Stimulated activated naive CD8-positive, alpha-beta T cell treated with anti-CD3 and anti-CD28 coated beads, Interleukin-15, amount 100 ng/mL, for 72 hours (primary cell): ENCODE measurements at regions not wholly inside any gene's neighbourhood (a gene's known extent, or its start where the extent isn't known, plus 50 kb on each side); places are given as distances from the start of the nearest gene placed in this dataset.
A peak's percentile ranks its signal among the peaks of the same experiment; 100 is the strongest.

Experiments used
- ATAC-seq: fragments of 150-1000 bp; cut with Tn5 transposase; 2 replicates; pipeline ENCODE4 v1.10.0; 2021; ENCODE audit warnings: mild to moderate bottlenecking, moderate library complexity
- DNase-seq, 2 donors: peaks; one replicate each; pipeline ENCODE4 v3.0.0; 2021 to 2022
- H3K27ac Mint-ChIP-seq, 2 donors: one replicate each; pipeline ENCODE4 v1.8.0; 2022; ENCODE audit warnings: mild to moderate bottlenecking in 2 of 2, mixed read lengths in 2 of 2, moderate library complexity in 2 of 2
- H3K27me3 Mint-ChIP-seq: one replicate; pipeline ENCODE4 v1.8.0; 2022; ENCODE audit warnings: mixed read lengths
- H3K4me1 Mint-ChIP-seq: one replicate; pipeline ENCODE4 v1.8.0; 2022; ENCODE audit warnings: mild to moderate bottlenecking, mixed read lengths
- H3K4me3 Mint-ChIP-seq, 2 donors: one replicate each; pipeline ENCODE4 v1.8.0; 2022; ENCODE audit warnings: mild to moderate bottlenecking in 2 of 2, mixed read lengths in 2 of 2, moderate library complexity in 1 of 2
- H3K9me3 Mint-ChIP-seq, 2 donors: one replicate each; pipeline ENCODE4 v1.8.0; 2022; ENCODE audit warnings: mixed read lengths in 2 of 2

GRCh38 chr5:125390326-125390725 is 643.9 kb upstream of the ZNF608 start:
- ATAC-seq: no peak
- H3K27ac Mint-ChIP-seq: no peak overlapping the region
- no peaks in the 10 kb centered on the region for H3K27me3 Mint-ChIP-seq
- no peak overlapping the region for H3K4me3 Mint-ChIP-seq
- no peaks in the 10 kb centered on the region for H3K4me1 Mint-ChIP-seq
- no peak for DNase-seq
- H3K9me3 Mint-ChIP-seq: peaks cover 7 to 15% of the 10 kb centered on the region in 2 donors

GRCh38 chr5:125393221-125393815 is 646.9 kb upstream of the ZNF608 start:
- H3K27ac Mint-ChIP-seq: no peak overlapping the region
- H3K9me3 Mint-ChIP-seq: peaks cover 7 to 15% of the 10 kb centered on the region in 2 donors
- H3K4me1 Mint-ChIP-seq: no peaks in the 10 kb centered on the region
- ATAC-seq (no peak), DNase-seq (no peak)
- no peaks in the 10 kb centered on the region for H3K27me3 Mint-ChIP-seq
- H3K4me3 Mint-ChIP-seq: no peak overlapping the region

GRCh38 chr5:125394661-125395280 is 648.3 kb upstream of the ZNF608 start:
- no peak for DNase-seq
- no peaks in the 10 kb centered on the region for H3K4me1 Mint-ChIP-seq
- peaks cover 7 to 15% of the 10 kb centered on the region in 2 donors for H3K9me3 Mint-ChIP-seq
- ATAC-seq: no peak
- H3K27me3 Mint-ChIP-seq: no peaks in the 10 kb centered on the region
- no peak overlapping the region for H3K4me3 Mint-ChIP-seq
- no peak overlapping the region for H3K27ac Mint-ChIP-seq

- no peak for ATAC-seq
- DNase-seq: no peak
- peaks cover 7 to 15% of the 10 kb centered on the region in 2 donors for H3K9me3 Mint-ChIP-seq
- H3K27ac Mint-ChIP-seq: no peak overlapping the region
- H3K4me1 Mint-ChIP-seq: no peaks in the 10 kb centered on the region
- no peaks in the 10 kb centered on the region for H3K27me3 Mint-ChIP-seq
- H3K4me3 Mint-ChIP-seq: no peak overlapping the region
Measured at GRCh38 chr5:125396462-125396861, 650.0 kb upstream of the ZNF608 start.

GRCh38 chr5:125398466-125398865 is 652.0 kb upstream of the ZNF608 start:
- ATAC-seq (no peak), DNase-seq (no peak)
- Mint-ChIP-seq H3K4me3 (no peak overlapping the region), H3K27ac (no peak overlapping the region), H3K4me1 (no peaks in the 10 kb centered on the region), H3K27me3 (no peaks in the 10 kb centered on the region), H3K9me3 (peaks cover 7 to 11% of the 10 kb centered on the region in 2 donors)

GRCh38 chr5:125399885-125400284 is 653.4 kb upstream of the ZNF608 start:
- no peak for ATAC-seq
- no peak overlapping the region for H3K27ac Mint-ChIP-seq
- no peaks in the 10 kb centered on the region for H3K4me1 Mint-ChIP-seq
- H3K9me3 Mint-ChIP-seq: no peaks in the 10 kb centered on the region
- H3K4me3 Mint-ChIP-seq: no peak overlapping the region
- no peak for DNase-seq
- no peaks in the 10 kb centered on the region for H3K27me3 Mint-ChIP-seq

GRCh38 chr5:125401724-125402622 is 655.5 kb upstream of the ZNF608 start:
- no peak for DNase-seq
- Mint-ChIP-seq H3K4me1 (no peaks in the 10 kb centered on the region), H3K9me3 (no peaks in the 10 kb centered on the region), H3K4me3 (no peak overlapping the region), H3K27me3 (no peaks in the 10 kb centered on the region), H3K27ac (no peak overlapping the region)
- ATAC-seq: no peak

- no peak overlapping the region for H3K4me3 Mint-ChIP-seq
- H3K9me3 Mint-ChIP-seq: no peaks in the 10 kb centered on the region
- DNase-seq: no peak
- ATAC-seq: no peak
- H3K4me1 Mint-ChIP-seq: no peaks in the 10 kb centered on the region
- no peak overlapping the region for H3K27ac Mint-ChIP-seq
- H3K27me3 Mint-ChIP-seq: no peaks in the 10 kb centered on the region
Measured at GRCh38 chr5:125402787-125403186, 656.3 kb upstream of the ZNF608 start.

GRCh38 chr5:125404056-125404455 is 657.6 kb upstream of the ZNF608 start:
- H3K4me3 Mint-ChIP-seq: no peak overlapping the region
- H3K27ac Mint-ChIP-seq: no peak overlapping the region
- no peak for ATAC-seq
- peaks cover 7% of the 10 kb centered on the region for H3K4me1 Mint-ChIP-seq
- H3K27me3 Mint-ChIP-seq: no peaks in the 10 kb centered on the region
- no peak for DNase-seq
- H3K9me3 Mint-ChIP-seq: peaks cover 0 to 7% of the 10 kb centered on the region in 2 donors

GRCh38 chr5:125408448-125409233 is 662.2 kb upstream of the ZNF608 start:
- H3K27ac Mint-ChIP-seq: no peak overlapping the region
- no peaks in the 10 kb centered on the region for H3K27me3 Mint-ChIP-seq
- ATAC-seq (peak; percentile 83), DNase-seq (peak in 1 of 2 donors; percentile 10)
- H3K4me3 Mint-ChIP-seq: no peak overlapping the region
- H3K9me3 Mint-ChIP-seq: peaks cover 0 to 7% of the 10 kb centered on the region in 2 donors
- H3K4me1 Mint-ChIP-seq: peaks cover 7% of the 10 kb centered on the region

GRCh38 chr5:125409234-125409860 is 662.9 kb upstream of the ZNF608 start:
- DNase-seq (no peak), ATAC-seq (no peak)
- no peak overlapping the region for H3K27ac Mint-ChIP-seq
- no peak overlapping the region for H3K4me3 Mint-ChIP-seq
- H3K27me3 Mint-ChIP-seq: no peaks in the 10 kb centered on the region
- peaks cover 0 to 7% of the 10 kb centered on the region in 2 donors for H3K9me3 Mint-ChIP-seq
- H3K4me1 Mint-ChIP-seq: peaks cover 7% of the 10 kb centered on the region

GRCh38 chr5:125409861-125410536 is 663.6 kb upstream of the ZNF608 start:
- ATAC-seq (no peak), DNase-seq (no peak)
- Mint-ChIP-seq H3K27ac (no peak overlapping the region), H3K4me3 (no peak overlapping the region), H3K27me3 (no peaks in the 10 kb centered on the region), H3K9me3 (peaks cover 0 to 7% of the 10 kb centered on the region in 2 donors), H3K4me1 (peaks cover 7% of the 10 kb centered on the region)

- H3K9me3 Mint-ChIP-seq: peaks cover 0 to 7% of the 10 kb centered on the region in 2 donors
- H3K27ac Mint-ChIP-seq: no peak overlapping the region
- H3K27me3 Mint-ChIP-seq: no peaks in the 10 kb centered on the region
- peaks cover 7% of the 10 kb centered on the region for H3K4me1 Mint-ChIP-seq
- no peak for ATAC-seq
- H3K4me3 Mint-ChIP-seq: no peak overlapping the region
- DNase-seq: no peak
Measured at GRCh38 chr5:125410537-125411070, 664.2 kb upstream of the ZNF608 start.

- H3K27ac Mint-ChIP-seq: no peak overlapping the region
- peaks cover 7% of the 10 kb centered on the region for H3K4me1 Mint-ChIP-seq
- no peak for DNase-seq
- H3K27me3 Mint-ChIP-seq: no peaks in the 10 kb centered on the region
- H3K4me3 Mint-ChIP-seq: no peak overlapping the region
- ATAC-seq: no peak
- H3K9me3 Mint-ChIP-seq: peaks cover 0 to 7% of the 10 kb centered on the region in 2 donors
Measured at GRCh38 chr5:125411071-125411743, 664.8 kb upstream of the ZNF608 start.
